CD4-positive, CD25-positive, alpha-beta regulatory T cell (primary cell): ENCODE measurements at regions not wholly inside any gene's neighbourhood (a gene's known extent, or its start where the extent isn't known, plus 50 kb on each side); places are given as distances from the start of the nearest gene placed in this dataset.

Experiments
- ATAC-seq, 2 donors: fragments of 150-1000 bp; cut with Tn5 transposase; one replicate each; pipeline ENCODE4 v1.10.0; 2021; ENCODE audit warnings: low read depth in 2 of 2, moderate number of reproducible peaks in 2 of 2, moderate library complexity in 1 of 2
- DNase-seq, 3 donors: peaks; one replicate each; pipeline versions ENCODE4 v3.0.0 to v3.0.0-alpha.2; 2012 to 2022; ENCODE audit warnings: mixed read lengths in 1 of 3
- H3K27ac ChIP-seq: one replicate; pipeline ENCODE4 v1.7.0; 2013; ENCODE audit warnings: mild to moderate bottlenecking, low read length; ENCODE audit not compliant: insufficient read depth, poor library complexity, severe bottlenecking
- H3K27me3 ChIP-seq: one replicate; pipeline ENCODE4 v1.7.0; 2013; ENCODE audit warnings: low read length; ENCODE audit not compliant: control insufficient read depth, insufficient read depth
- H3K36me3 ChIP-seq: one replicate; pipeline ENCODE4 v1.7.0; 2013; ENCODE audit warnings: mild to moderate bottlenecking, low read length, moderate library complexity; ENCODE audit not compliant: control insufficient read depth, insufficient read depth
- H3K4me1 ChIP-seq: 2 replicates; pipeline ENCODE4 v1.7.0; 2013; ENCODE audit warnings: mild to moderate bottlenecking, low read length; ENCODE audit not compliant: insufficient read depth, control insufficient read depth, poor library complexity, severe bottlenecking
- H3K4me3 ChIP-seq: one replicate; pipeline ENCODE4 v1.7.0; 2013; ENCODE audit warnings: low read depth, mild to moderate bottlenecking, low read length, moderate library complexity
- H3K9me3 ChIP-seq, 2 experiments: 1 replicate in 1 of 2; 2 replicates in 1 of 2; pipeline ENCODE4 v1.7.0; 2013; ENCODE audit warnings: low read length in 2 of 2, mild to moderate bottlenecking in 1 of 2, moderate library complexity in 1 of 2; ENCODE audit not compliant: control insufficient read depth in 2 of 2
- H3K27ac Mint-ChIP-seq, 3 donors: one replicate each; pipeline ENCODE4 v1.8.0; 2020 to 2022; ENCODE audit warnings: mild to moderate bottlenecking in 3 of 3, mixed read lengths in 3 of 3, moderate library complexity in 2 of 3
- H3K27me3 Mint-ChIP-seq: one replicate; pipeline ENCODE4 v1.8.0; 2022; ENCODE audit warnings: mild to moderate bottlenecking, mixed read lengths
- H3K36me3 Mint-ChIP-seq: one replicate; pipeline ENCODE4 v1.8.0; 2020; ENCODE audit warnings: mixed read lengths
- H3K4me1 Mint-ChIP-seq, 4 donors: one replicate each; pipeline ENCODE4 v1.8.0; 2020 to 2022; ENCODE audit warnings: mixed read lengths in 4 of 4, mild to moderate bottlenecking in 1 of 4
- H3K4me3 Mint-ChIP-seq, 4 donors: one replicate each; pipeline ENCODE4 v1.8.0; 2020 to 2022; ENCODE audit warnings: mild to moderate bottlenecking in 4 of 4, mixed read lengths in 4 of 4, moderate library complexity in 3 of 4
- H3K9me3 Mint-ChIP-seq, 7 donors: one replicate each; pipeline ENCODE4 v1.8.0; 2020 to 2022; ENCODE audit warnings: mixed read lengths in 7 of 7, mild to moderate bottlenecking in 3 of 7, moderate library complexity in 2 of 7

- H3K4me3 Mint-ChIP-seq = no peak overlapping the region
- DNase-seq (no peak), ATAC-seq (no peak)
- peaks cover 0 to 2% (median 0%) of the 10 kb centered on the region in 7 donors for H3K9me3 Mint-ChIP-seq
- no peak overlapping the region for H3K27ac ChIP-seq
- H3K36me3 ChIP-seq = no peaks in the 10 kb centered on the region
- no peaks in the 10 kb centered on the region for H3K4me1 ChIP-seq
- peaks cover 0 to 6% (median 0%) of the 10 kb centered on the region in 4 donors for H3K4me1 Mint-ChIP-seq
- H3K27me3 ChIP-seq = no peaks in the 10 kb centered on the region
- H3K9me3 ChIP-seq = no peaks in the 10 kb centered on the region
- H3K27ac Mint-ChIP-seq = no peak overlapping the region
- H3K4me3 ChIP-seq = no peak overlapping the region
- no peaks in the 10 kb centered on the region for H3K27me3 Mint-ChIP-seq
- no peaks in the 10 kb centered on the region for H3K36me3 Mint-ChIP-seq
Observed at GRCh38 chrX:121310820-121311219, 263.4 kb downstream of the GLUD2 start.

- Histone ChIP-seq H3K4me3 (no peak overlapping the region), H3K4me1 (no peaks in the 10 kb centered on the region), H3K27me3 (no peaks in the 10 kb centered on the region), H3K36me3 (no peaks in the 10 kb centered on the region), H3K27ac (no peak overlapping the region), H3K9me3 (no peaks in the 10 kb centered on the region)
- Mint-ChIP-seq H3K9me3 (peaks cover 0 to 3% (median 0%) of the 10 kb centered on the region in 7 donors), H3K36me3 (no peaks in the 10 kb centered on the region), H3K27me3 (no peaks in the 10 kb centered on the region), H3K4me3 (no peak overlapping the region), H3K27ac (no peak overlapping the region), H3K4me1 (no peaks in the 10 kb centered on the region)
- ATAC-seq (no peak), DNase-seq (no peak)
Observed at GRCh38 chrX:121320441-121320840, 273.0 kb downstream of the GLUD2 start.

GRCh38 chrX:121322159-121322558, 274.7 kb downstream of the GLUD2 start:
- H3K36me3 ChIP-seq = no peaks in the 10 kb centered on the region
- Mint-ChIP-seq H3K27ac (no peak overlapping the region), H3K4me1 (no peaks in the 10 kb centered on the region), H3K36me3 (no peaks in the 10 kb centered on the region), H3K27me3 (no peaks in the 10 kb centered on the region), H3K9me3 (peaks cover 0 to 3% (median 0%) of the 10 kb centered on the region in 7 donors), H3K4me3 (no peak overlapping the region)
- H3K4me3 ChIP-seq = no peak overlapping the region
- no peaks in the 10 kb centered on the region for H3K4me1 ChIP-seq
- DNase-seq (no peak), ATAC-seq (no peak)
- no peaks in the 10 kb centered on the region for H3K9me3 ChIP-seq
- no peaks in the 10 kb centered on the region for H3K27me3 ChIP-seq
- H3K27ac ChIP-seq = no peak overlapping the region

GRCh38 chrX:121323337-121323736, 275.9 kb downstream of the GLUD2 start:
- H3K4me3 ChIP-seq = no peak overlapping the region
- H3K4me1 ChIP-seq = no peaks in the 10 kb centered on the region
- no peak for DNase-seq
- Mint-ChIP-seq H3K27ac (no peak overlapping the region), H3K9me3 (peaks cover 0 to 3% (median 0%) of the 10 kb centered on the region in 7 donors), H3K4me3 (no peak overlapping the region), H3K36me3 (no peaks in the 10 kb centered on the region), H3K27me3 (no peaks in the 10 kb centered on the region), H3K4me1 (no peaks in the 10 kb centered on the region)
- no peak for ATAC-seq
- no peak overlapping the region for H3K27ac ChIP-seq
- H3K9me3 ChIP-seq = no peaks in the 10 kb centered on the region
- H3K27me3 ChIP-seq = no peaks in the 10 kb centered on the region
- H3K36me3 ChIP-seq = no peaks in the 10 kb centered on the region

GRCh38 chrX:121333942-121334341, 286.5 kb downstream of the GLUD2 start:
- Mint-ChIP-seq H3K27me3 (no peaks in the 10 kb centered on the region), H3K36me3 (no peaks in the 10 kb centered on the region), H3K4me1 (no peaks in the 10 kb centered on the region), H3K4me3 (no peak overlapping the region), H3K9me3 (no peaks in the 10 kb centered on the region), H3K27ac (no peak overlapping the region)
- H3K27ac ChIP-seq = no peak overlapping the region
- no peaks in the 10 kb centered on the region for H3K27me3 ChIP-seq
- no peak for ATAC-seq
- no peaks in the 10 kb centered on the region for H3K4me1 ChIP-seq
- H3K36me3 ChIP-seq = no peaks in the 10 kb centered on the region
- DNase-seq = no peak
- H3K9me3 ChIP-seq = no peaks in the 10 kb centered on the region
- no peak overlapping the region for H3K4me3 ChIP-seq

- Histone ChIP-seq H3K4me3 (no peak overlapping the region), H3K27ac (no peak overlapping the region), H3K36me3 (no peaks in the 10 kb centered on the region), H3K4me1 (no peaks in the 10 kb centered on the region), H3K27me3 (no peaks in the 10 kb centered on the region), H3K9me3 (no peaks in the 10 kb centered on the region)
- Mint-ChIP-seq H3K36me3 (no peaks in the 10 kb centered on the region), H3K27ac (no peak overlapping the region), H3K4me1 (no peaks in the 10 kb centered on the region), H3K4me3 (no peak overlapping the region), H3K9me3 (peaks cover 0 to 1% (median 0%) of the 10 kb centered on the region in 7 donors), H3K27me3 (no peaks in the 10 kb centered on the region)
- DNase-seq = no peak
- no peak for ATAC-seq
Observed at GRCh38 chrX:121336831-121337421, 289.5 kb downstream of the GLUD2 start.

GRCh38 chrX:121337816-121338215, 290.4 kb downstream of the GLUD2 start:
- Histone ChIP-seq H3K4me3 (no peak overlapping the region), H3K4me1 (no peaks in the 10 kb centered on the region), H3K27me3 (no peaks in the 10 kb centered on the region), H3K36me3 (no peaks in the 10 kb centered on the region), H3K9me3 (no peaks in the 10 kb centered on the region), H3K27ac (no peak overlapping the region)
- no peaks in the 10 kb centered on the region for H3K36me3 Mint-ChIP-seq
- H3K9me3 Mint-ChIP-seq = peaks cover 0 to 1% (median 0%) of the 10 kb centered on the region in 7 donors
- ATAC-seq (no peak), DNase-seq (no peak)
- no peaks in the 10 kb centered on the region for H3K4me1 Mint-ChIP-seq
- H3K27me3 Mint-ChIP-seq = no peaks in the 10 kb centered on the region
- no peak overlapping the region for H3K27ac Mint-ChIP-seq
- no peak overlapping the region for H3K4me3 Mint-ChIP-seq

- Histone ChIP-seq H3K27me3 (no peaks in the 10 kb centered on the region), H3K4me3 (no peak overlapping the region), H3K36me3 (no peaks in the 10 kb centered on the region), H3K27ac (no peak overlapping the region), H3K9me3 (no peaks in the 10 kb centered on the region), H3K4me1 (no peaks in the 10 kb centered on the region)
- Mint-ChIP-seq H3K36me3 (no peaks in the 10 kb centered on the region), H3K9me3 (peaks cover 0 to 5% (median 2%) of the 10 kb centered on the region in 7 donors), H3K27me3 (no peaks in the 10 kb centered on the region), H3K4me1 (no peaks in the 10 kb centered on the region), H3K4me3 (no peak overlapping the region), H3K27ac (no peak overlapping the region)
- DNase-seq (no peak), ATAC-seq (no peak)
Observed at GRCh38 chrX:121349263-121349662, 301.9 kb downstream of the GLUD2 start.
